ENCODE measurements at regions not wholly inside any gene's neighbourhood (a gene's known extent, or its start where the extent isn't known, plus 50 kb on each side); places are given as distances from the start of the nearest gene placed in this dataset.

- TF ChIP-seq POLR2A (IDR thresholded peaks at IDR 0.05), result no peak
- no peak for TF ChIP-seq CTCF (IDR thresholded peaks at IDR 0.05)
These were observed 2283.7 kb downstream of the NCAM2 start for GRCh38 chr21:23281917-23282316.
